OCI-LY7 (cell line): ENCODE measurements at regions not wholly inside any gene's neighbourhood (a gene's known extent, or its start where the extent isn't known, plus 50 kb on each side); places are given as distances from the start of the nearest gene placed in this dataset.

ENCODE experiments used
- BruUV-seq: library from RNA; stranded (reverse); fragments of 400-500 nt; replicated peaks from 2 replicates; lab custom pipeline; 2021; lab: Mats Ljungman, UMichigan
- CTCF ChIA-PET: fragments of 300-600 bp; sonication (Branson Sonifier 250); formaldehyde crosslinking; loops from one replicate; lab custom pipeline; 2022; ENCODE audit warnings: antibody characterized with exemption; ENCODE audit not compliant: unreplicated experiment; lab: Charles Lee
- POLR2A ChIA-PET: fragments of 300-600 bp; sonication (Branson Sonifier 250); formaldehyde crosslinking; loops from one replicate; lab custom pipeline; 2022; ENCODE audit warnings: antibody characterized with exemption; lab: Charles Lee
- DNase-seq: peaks from one replicate; pipeline ENCODE4 v3.0.0-alpha.2; 2015; ENCODE audit warnings: low spot score
- H2AFZ ChIP-seq: fragments of 200-600 bp; sonication (generic), shearing (Covaris generic); 2 replicates; pipeline ENCODE4 v1.6.1; 2014; ENCODE audit warnings: mild to moderate bottlenecking, antibody characterized with exemption, low read length, moderate library complexity
- H3K27ac ChIP-seq: fragments of 200-600 bp; sonication (generic); 2 replicates; pipeline ENCODE4 v1.5.1; 2014; ENCODE audit warnings: mixed run types, low read depth, mild to moderate bottlenecking, moderate library complexity, low read length, inconsistent platforms; ENCODE audit not compliant: poor library complexity, severe bottlenecking
- H3K36me3 ChIP-seq: fragments of 200-600 bp; sonication (generic); 2 replicates; pipeline ENCODE4 v1.6.1; 2014; ENCODE audit warnings: mild to moderate bottlenecking, antibody characterized with exemption, low read length, moderate library complexity, mixed read lengths; ENCODE audit not compliant: insufficient read depth
- H3K4me1 ChIP-seq: fragments of 200-600 bp; sonication (generic); 2 replicates; pipeline ENCODE4 v1.5.1; 2014; ENCODE audit warnings: mild to moderate bottlenecking, low read length; ENCODE audit not compliant: insufficient read depth, poor library complexity, severe bottlenecking
- H3K4me2 ChIP-seq: fragments of 200-600 bp; sonication (generic); 2 replicates; pipeline ENCODE4 v1.6.1; 2014; ENCODE audit warnings: mild to moderate bottlenecking, low read length
- H3K4me3 ChIP-seq: fragments of 200-600 bp; sonication (generic); 2 replicates; pipeline ENCODE4 v1.5.1; 2014; ENCODE audit warnings: mild to moderate bottlenecking, low read depth, low read length; ENCODE audit not compliant: poor library complexity, severe bottlenecking
- H3K79me2 ChIP-seq: fragments of 200-600 bp; sonication (generic); 2 replicates; pipeline ENCODE4 v1.6.1; 2016; ENCODE audit warnings: low read depth, mild to moderate bottlenecking, low read length, moderate library complexity, mixed read lengths; ENCODE audit not compliant: insufficient read depth
- H3K9me2 ChIP-seq: fragments of 200-600 bp; sonication (generic); 2 replicates; pipeline ENCODE4 v1.6.1; 2016; ENCODE audit warnings: mild to moderate bottlenecking, low read length, mixed read lengths; ENCODE audit not compliant: insufficient read depth
- H3K9me3 ChIP-seq: fragments of 200-600 bp; sonication (generic); 2 replicates; pipeline ENCODE4 v1.6.1; 2014; ENCODE audit warnings: mild to moderate bottlenecking, mixed run types, low read length, mixed read lengths
- H4K20me1 ChIP-seq: fragments of 200-600 bp; sonication (generic); 2 replicates; pipeline ENCODE4 v1.6.1; 2014; ENCODE audit warnings: mild to moderate bottlenecking, antibody characterized with exemption, low read length, moderate library complexity, mixed read lengths; ENCODE audit not compliant: insufficient read depth
- EZH2phosphoT487 ChIP-seq: fragments of 200-600 bp; sonication (generic); IDR thresholded peaks from 2 replicates; pipeline ENCODE4 v1.6.1; 2018; ENCODE audit warnings: low read depth, borderline replicate concordance, mild to moderate bottlenecking, mixed run types, antibody characterized with exemption, low read length, moderate library complexity, mixed read lengths
- intact Hi-C: fragments of 100-400 bp; cut with micrococcal nuclease; formaldehyde crosslinking; loops from one replicate; pipeline ENCODE4 v1.10.0; 2022; ENCODE audit not compliant: unreplicated experiment
- TF ChIP-seq, protein P1 (sequence below): fragments of 200-600 bp; sonication (generic); conservative IDR thresholded peaks from 2 replicates; pipeline ENCODE4 v1.5.1; 2014; ENCODE audit warnings: mild to moderate bottlenecking, antibody characterized with exemption, low read length, moderate library complexity, mixed read lengths

- DNase-seq = no peak
- ChIA-PET CTCF (no interaction called here), POLR2A (no interaction called here)
- Histone ChIP-seq H3K9me2 (no peaks in the 10 kb centered on the region), H3K79me2 (no peaks in the 10 kb centered on the region), H3K27ac (no peak overlapping the region), H3K4me1 (no peaks in the 10 kb centered on the region), H3K9me3 (no peaks in the 10 kb centered on the region), H3K4me3 (no peak overlapping the region), H2AFZ (no peak overlapping the region), H3K36me3 (no peaks in the 10 kb centered on the region), H4K20me1 (no peaks in the 10 kb centered on the region), H3K4me2 (no peak overlapping the region)
- TF ChIP-seq EZH2phosphoT487 = no peak
- TF ChIP-seq, protein P1, sequence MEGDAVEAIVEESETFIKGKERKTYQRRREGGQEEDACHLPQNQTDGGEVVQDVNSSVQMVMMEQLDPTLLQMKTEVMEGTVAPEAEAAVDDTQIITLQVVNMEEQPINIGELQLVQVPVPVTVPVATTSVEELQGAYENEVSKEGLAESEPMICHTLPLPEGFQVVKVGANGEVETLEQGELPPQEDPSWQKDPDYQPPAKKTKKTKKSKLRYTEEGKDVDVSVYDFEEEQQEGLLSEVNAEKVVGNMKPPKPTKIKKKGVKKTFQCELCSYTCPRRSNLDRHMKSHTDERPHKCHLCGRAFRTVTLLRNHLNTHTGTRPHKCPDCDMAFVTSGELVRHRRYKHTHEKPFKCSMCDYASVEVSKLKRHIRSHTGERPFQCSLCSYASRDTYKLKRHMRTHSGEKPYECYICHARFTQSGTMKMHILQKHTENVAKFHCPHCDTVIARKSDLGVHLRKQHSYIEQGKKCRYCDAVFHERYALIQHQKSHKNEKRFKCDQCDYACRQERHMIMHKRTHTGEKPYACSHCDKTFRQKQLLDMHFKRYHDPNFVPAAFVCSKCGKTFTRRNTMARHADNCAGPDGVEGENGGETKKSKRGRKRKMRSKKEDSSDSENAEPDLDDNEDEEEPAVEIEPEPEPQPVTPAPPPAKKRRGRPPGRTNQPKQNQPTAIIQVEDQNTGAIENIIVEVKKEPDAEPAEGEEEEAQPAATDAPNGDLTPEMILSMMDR = no peak
- intact Hi-C loops = no loop called here
- BruUV-seq = no TSS peak
Measured at GRCh38 chr2:70360661-70361270, 58.9 kb upstream of the FAM136A start.

GRCh38 chr2:70357684-70358071 is 55.8 kb upstream of the FAM136A start:
- BruUV-seq = no TSS peak

More at GRCh38 chr2:70357684-70358071, 55.8 kb upstream of the FAM136A start:
- no peaks in the 10 kb centered on the region for H3K9me3 ChIP-seq
- ChIA-PET POLR2A (interaction anchor here (0.7 kb wide), 2 partner anchors 446 to 566 kb away, joined by 3 to 5 read pairs; no protein-coding TSS in a partner anchor), CTCF (no interaction called here)
- no peak overlapping the region for H3K27ac ChIP-seq
- H3K4me2 ChIP-seq = no peak overlapping the region
- no peaks in the 10 kb centered on the region for H3K4me1 ChIP-seq
- no peak overlapping the region for H2AFZ ChIP-seq
- no peaks in the 10 kb centered on the region for H3K36me3 ChIP-seq
- TF ChIP-seq EZH2phosphoT487 = no peak
- TF ChIP-seq, protein P1 = no peak
- H3K9me2 ChIP-seq = no peaks in the 10 kb centered on the region
- DNase-seq = no peak
- no peaks in the 10 kb centered on the region for H3K79me2 ChIP-seq
- no peaks in the 10 kb centered on the region for H4K20me1 ChIP-seq
- H3K4me3 ChIP-seq = no peak overlapping the region
- intact Hi-C loops = no loop called here
